GM10847 (cell line): ENCODE measurements at regions not wholly inside any gene's neighbourhood (a gene's known extent, or its start where the extent isn't known, plus 50 kb on each side); places are given as distances from the start of the nearest gene placed in this dataset.

ENCODE experiments used
- POLR2A ChIP-seq: IDR thresholded peaks from 2 replicates; pipeline ENCODE4 v1.6.1; 2011; ENCODE audit not compliant: insufficient read length; ENCODE audit errors: extremely low read depth

- TF ChIP-seq POLR2A = no peak
These were observed 208.4 kb upstream of the ZMIZ1 start for GRCh38 chr10:78860260-78860914.

GRCh38 chr10:78861529-78862327 is 207.0 kb upstream of the ZMIZ1 start:
- TF ChIP-seq POLR2A = no peak

GRCh38 chr10:78862328-78862640 is 206.5 kb upstream of the ZMIZ1 start:
- no peak for TF ChIP-seq POLR2A

GRCh38 chr10:78863140-78863905 is 205.4 kb upstream of the ZMIZ1 start:
- no peak for TF ChIP-seq POLR2A

- TF ChIP-seq POLR2A = no peak
These were observed 204.9 kb upstream of the ZMIZ1 start for GRCh38 chr10:78863906-78864239.

- TF ChIP-seq POLR2A = no peak
These were observed 203.8 kb upstream of the ZMIZ1 start for GRCh38 chr10:78864761-78865537.

- TF ChIP-seq POLR2A = no peak
These were observed 203.3 kb upstream of the ZMIZ1 start for GRCh38 chr10:78865538-78865875.

GRCh38 chr10:78865931-78866717 is 202.6 kb upstream of the ZMIZ1 start:
- TF ChIP-seq POLR2A = no peak

GRCh38 chr10:78866731-78867554 is 201.8 kb upstream of the ZMIZ1 start:
- TF ChIP-seq POLR2A = no peak

GRCh38 chr10:78867555-78867939 is 201.2 kb upstream of the ZMIZ1 start:
- no peak for TF ChIP-seq POLR2A

GRCh38 chr10:78868048-78868447 is 200.7 kb upstream of the ZMIZ1 start:
- TF ChIP-seq POLR2A = no peak

GRCh38 chr10:78868456-78868855 is 200.3 kb upstream of the ZMIZ1 start:
- no peak for TF ChIP-seq POLR2A

GRCh38 chr10:78868861-78869260 is 199.9 kb upstream of the ZMIZ1 start:
- no peak for TF ChIP-seq POLR2A
